ENCODE measurements at regions not wholly inside any gene's neighbourhood (a gene's known extent, or its start where the extent isn't known, plus 50 kb on each side); places are given as distances from the start of the nearest gene placed in this dataset.

DNA sequence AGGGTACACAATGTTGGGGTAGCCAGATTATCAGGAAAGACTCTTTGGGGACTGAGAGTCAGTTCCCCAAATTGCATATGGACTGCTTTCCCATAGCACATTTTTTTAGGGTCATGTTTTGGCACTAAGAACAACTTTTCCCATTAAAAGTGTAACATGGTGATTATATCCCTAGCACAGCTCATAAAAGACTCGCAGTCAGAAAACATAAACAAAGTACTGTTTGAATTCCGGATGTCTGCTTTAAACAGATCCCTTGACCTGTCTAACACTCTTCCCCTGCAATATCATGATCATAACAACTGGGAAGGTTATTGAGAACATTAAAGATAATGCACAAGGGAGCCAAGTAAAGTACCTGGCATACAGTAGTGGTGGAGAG lies 262.2 kb downstream of the ASXL3 start:
- ChIA-PET POLR2A (no interaction called here), CTCF (interaction anchor here (1.0 kb wide), 1 partner anchor 18 kb away, joined by 3 read pairs; no protein-coding TSS in a partner anchor)

DNA sequence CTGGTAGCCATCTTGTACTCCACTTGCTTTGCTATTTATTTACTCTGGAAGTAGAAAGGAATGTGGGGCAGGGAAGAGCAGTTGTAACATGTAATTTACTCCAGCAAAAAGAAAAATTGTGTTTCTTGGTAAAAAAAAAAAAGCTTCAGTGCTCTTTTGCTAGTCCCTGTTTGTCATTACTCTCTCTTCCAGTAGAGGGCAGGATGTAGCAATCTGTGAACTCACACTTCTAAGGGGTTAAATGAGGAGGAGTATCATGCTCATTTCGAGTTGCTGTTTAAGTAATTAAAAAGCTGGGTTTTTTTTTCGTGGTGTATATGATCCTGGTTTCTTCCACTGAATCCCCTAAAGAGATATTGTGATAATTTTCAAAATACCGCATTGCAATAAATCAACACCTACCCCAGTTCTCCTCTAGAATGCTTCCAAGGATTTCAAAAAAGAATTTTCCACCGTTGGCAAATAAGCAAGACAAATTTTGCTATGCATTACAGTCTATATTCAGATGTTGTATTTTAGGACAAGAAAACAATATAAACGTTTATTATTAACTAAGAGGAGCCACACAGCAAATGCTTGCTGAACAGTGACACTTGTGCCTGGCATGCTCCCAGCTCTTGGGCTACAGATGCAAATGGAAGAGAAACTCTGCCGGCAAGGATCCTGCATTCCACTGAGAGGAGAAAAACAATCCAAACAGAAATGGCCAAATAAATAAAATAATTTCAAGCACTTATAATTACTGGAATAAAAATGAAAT lies 261.6 kb downstream of the ASXL3 start:
- Mint-ChIP-seq H3K4me1 (ENCODE audit: low read depth) (no peaks in the 10 kb centered on the region), H3K4me3 (no peak overlapping the region), H3K9me3 (ENCODE audit: insufficient read depth) (peaks cover 10% of the 10 kb centered on the region), H3K27ac (no peak overlapping the region), H3K36me3 (ENCODE audit: low read depth) (no peaks in the 10 kb centered on the region), H3K27me3 (ENCODE audit: low read depth) (no peaks in the 10 kb centered on the region)
- CTCF ChIA-PET: interaction anchor here (1.0 to 1.1 kb wide), 2 partner anchors 11 to 18 kb away, joined by 3 read pairs; no protein-coding TSS in a partner anchor
- no peak for ATAC-seq
- DNase-seq: no peak
- POLR2A ChIA-PET: no interaction called here

More for the DNA sequence above, 262.2 kb downstream of the ASXL3 start:
- H3K9me3 Mint-ChIP-seq (ENCODE audit: insufficient read depth): peaks cover 10% of the 10 kb centered on the region
- H3K27me3 Mint-ChIP-seq (ENCODE audit: low read depth): no peaks in the 10 kb centered on the region
- H3K27ac Mint-ChIP-seq: no peak overlapping the region
- ATAC-seq (no peak), DNase-seq (no peak)
- H3K4me1 Mint-ChIP-seq (ENCODE audit: low read depth): no peaks in the 10 kb centered on the region
- no peaks in the 10 kb centered on the region for H3K36me3 Mint-ChIP-seq (ENCODE audit: low read depth)
- no peak overlapping the region for H3K4me3 Mint-ChIP-seq

DNA sequence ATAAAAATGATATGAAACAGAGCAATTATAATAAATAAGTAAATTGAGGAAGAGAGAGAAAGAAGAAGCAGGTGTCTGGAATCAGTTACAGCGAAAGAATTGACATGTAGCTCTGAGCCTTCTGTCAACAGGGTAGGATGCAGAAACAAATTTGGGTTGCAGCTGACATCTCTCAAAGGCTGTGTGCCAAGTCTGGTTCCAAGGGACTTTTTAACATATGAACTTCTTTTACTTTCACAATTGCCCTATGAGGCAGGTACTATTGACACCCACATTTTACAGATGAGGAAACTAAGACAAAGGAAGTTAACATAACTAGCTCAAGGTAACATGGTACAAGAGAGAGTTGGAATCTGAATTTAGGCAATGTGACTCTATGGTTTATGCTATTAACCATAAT lies 260.0 kb downstream of the ASXL3 start:
- no peak for DNase-seq
- Mint-ChIP-seq H3K27me3 (ENCODE audit: low read depth) (no peaks in the 10 kb centered on the region), H3K36me3 (ENCODE audit: low read depth) (no peaks in the 10 kb centered on the region), H3K9me3 (ENCODE audit: insufficient read depth) (peaks cover 13% of the 10 kb centered on the region), H3K4me1 (ENCODE audit: low read depth) (no peaks in the 10 kb centered on the region), H3K27ac (no peak overlapping the region), H3K4me3 (no peak overlapping the region)
- ATAC-seq: no peak
- CTCF ChIA-PET: interaction anchor here (0.8 kb wide), 1 partner anchor 606 kb away, joined by 3 read pairs; no protein-coding TSS in a partner anchor
- POLR2A ChIA-PET: no interaction called here

DNA sequence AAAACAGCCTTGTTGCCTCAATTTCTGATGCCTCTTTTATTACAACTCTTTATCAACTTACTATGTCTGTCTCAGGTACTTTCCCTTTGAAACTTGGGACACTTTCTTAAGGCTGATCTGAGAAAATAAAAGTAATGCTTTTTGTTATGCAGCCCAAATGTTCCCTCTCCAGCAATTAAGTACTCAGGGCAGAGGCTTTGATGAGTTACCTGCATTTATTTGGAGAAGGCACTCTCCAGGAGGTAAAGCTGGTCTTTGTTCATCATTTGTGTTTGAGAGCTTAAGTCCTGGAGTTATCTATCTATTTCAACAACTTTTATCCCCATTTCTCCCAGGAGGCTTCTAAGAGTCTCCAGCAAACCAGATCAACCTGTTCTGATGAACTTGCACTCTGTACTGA lies 259.2 kb downstream of the ASXL3 start:
- H3K27ac Mint-ChIP-seq: no peak overlapping the region
- peaks cover 13% of the 10 kb centered on the region for H3K9me3 Mint-ChIP-seq (ENCODE audit: insufficient read depth)
- no peak for ATAC-seq
- ChIA-PET POLR2A (no interaction called here), CTCF (no interaction called here)
- DNase-seq: no peak
- no peak overlapping the region for H3K4me3 Mint-ChIP-seq
- H3K4me1 Mint-ChIP-seq (ENCODE audit: low read depth): no peaks in the 10 kb centered on the region
- no peaks in the 10 kb centered on the region for H3K36me3 Mint-ChIP-seq (ENCODE audit: low read depth)
- no peaks in the 10 kb centered on the region for H3K27me3 Mint-ChIP-seq (ENCODE audit: low read depth)

DNA sequence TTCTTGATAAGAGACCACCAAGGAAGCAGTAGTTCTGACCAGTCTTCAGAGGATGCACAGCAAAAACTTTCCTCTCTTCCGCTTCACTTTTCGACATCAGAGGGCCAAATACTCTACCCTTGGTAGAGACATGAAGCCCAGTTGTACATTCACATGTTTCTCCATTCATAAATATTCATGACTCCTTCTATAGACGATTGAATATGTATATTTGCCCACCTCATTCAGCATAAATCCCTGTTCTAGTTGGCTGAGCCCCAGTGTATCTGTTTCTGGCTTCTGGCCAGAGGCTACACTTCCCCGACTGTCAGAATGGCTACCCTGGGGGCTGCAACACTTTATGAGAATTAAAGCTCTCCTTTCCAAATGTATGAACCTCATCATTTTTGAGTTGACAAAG lies 258.5 kb downstream of the ASXL3 start:
- Mint-ChIP-seq H3K4me1 (ENCODE audit: low read depth) (no peaks in the 10 kb centered on the region), H3K36me3 (ENCODE audit: low read depth) (no peaks in the 10 kb centered on the region), H3K27me3 (ENCODE audit: low read depth) (no peaks in the 10 kb centered on the region), H3K9me3 (ENCODE audit: insufficient read depth) (peaks cover 13% of the 10 kb centered on the region), H3K27ac (no peak overlapping the region), H3K4me3 (no peak overlapping the region)
- POLR2A ChIA-PET: no interaction called here
- CTCF ChIA-PET: no interaction called here
- ATAC-seq (no peak), DNase-seq (no peak)

DNA sequence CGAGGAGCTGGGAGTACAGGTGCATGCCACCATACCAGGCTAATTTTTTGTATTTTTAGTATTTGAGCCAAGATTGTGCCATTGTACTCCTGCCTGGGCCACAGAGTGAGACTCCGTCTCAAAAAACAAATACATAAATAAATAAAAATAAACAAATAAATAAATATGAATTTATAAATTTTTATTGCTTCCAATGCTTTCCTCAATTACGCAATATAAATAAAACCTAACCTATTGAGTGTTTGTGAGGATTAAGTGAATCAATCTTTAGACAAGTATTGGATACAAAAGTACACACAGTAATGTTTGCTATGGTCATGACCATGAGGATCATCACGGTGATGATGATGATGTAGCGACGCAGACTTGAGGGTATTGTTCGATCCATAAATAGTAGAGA lies 257.4 kb downstream of the ASXL3 start:
- Mint-ChIP-seq H3K36me3 (ENCODE audit: low read depth) (no peaks in the 10 kb centered on the region), H3K27me3 (ENCODE audit: low read depth) (no peaks in the 10 kb centered on the region), H3K27ac (no peak overlapping the region), H3K4me3 (no peak overlapping the region), H3K9me3 (ENCODE audit: insufficient read depth) (peaks cover 13% of the 10 kb centered on the region), H3K4me1 (ENCODE audit: low read depth) (no peaks in the 10 kb centered on the region)
- DNase-seq (no peak), ATAC-seq (no peak)
- ChIA-PET CTCF (no interaction called here), POLR2A (no interaction called here)

DNA sequence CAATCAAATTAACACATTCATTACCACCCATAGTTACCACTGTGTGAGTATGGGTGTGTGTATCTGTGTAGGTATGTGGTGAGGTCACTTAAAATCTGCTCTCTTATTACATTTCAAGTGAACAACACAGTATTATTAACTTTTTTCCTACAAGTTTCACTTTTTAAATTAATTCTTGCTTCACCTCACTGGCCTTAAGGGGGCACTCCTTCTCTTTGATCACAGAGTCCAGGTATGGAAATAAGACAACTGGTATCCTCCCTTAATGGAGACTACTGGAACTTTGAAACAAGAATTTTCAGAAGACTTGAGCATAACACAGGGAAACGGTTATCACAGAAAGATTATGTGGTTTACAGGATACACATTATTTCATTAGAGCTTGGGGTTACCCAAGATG lies 255.8 kb downstream of the ASXL3 start:
- DNase-seq (no peak), ATAC-seq (no peak)
- Mint-ChIP-seq H3K27me3 (ENCODE audit: low read depth) (no peaks in the 10 kb centered on the region), H3K9me3 (ENCODE audit: insufficient read depth) (peaks cover 13% of the 10 kb centered on the region), H3K4me3 (no peak overlapping the region), H3K27ac (no peak overlapping the region), H3K4me1 (ENCODE audit: low read depth) (no peaks in the 10 kb centered on the region), H3K36me3 (ENCODE audit: low read depth) (no peaks in the 10 kb centered on the region)
- ChIA-PET POLR2A (no interaction called here), CTCF (no interaction called here)

DNA sequence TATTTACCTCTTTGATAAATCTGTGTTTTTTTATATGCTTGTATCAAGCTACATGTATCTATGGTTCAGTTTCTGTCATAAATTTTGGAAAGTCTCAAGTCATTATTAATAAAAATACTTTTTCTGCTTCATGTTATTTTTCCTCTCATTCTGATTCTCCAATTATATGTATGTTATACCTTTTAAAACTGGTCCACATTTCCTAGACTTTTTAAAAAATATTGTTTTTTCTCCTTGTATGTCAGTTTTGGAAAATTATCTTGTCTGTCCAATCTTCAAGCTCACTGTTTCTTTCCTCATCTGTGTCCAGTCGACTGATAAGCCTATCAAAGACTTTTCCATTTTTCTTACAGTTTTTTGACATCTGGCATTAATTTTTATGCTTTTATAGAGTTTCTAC lies 253.4 kb downstream of the ASXL3 start:
- H3K27ac Mint-ChIP-seq: no peak overlapping the region
- no peak overlapping the region for H3K4me3 Mint-ChIP-seq
- no peaks in the 10 kb centered on the region for H3K4me1 Mint-ChIP-seq (ENCODE audit: low read depth)
- H3K36me3 Mint-ChIP-seq (ENCODE audit: low read depth): no peaks in the 10 kb centered on the region
- H3K27me3 Mint-ChIP-seq (ENCODE audit: low read depth): no peaks in the 10 kb centered on the region
- DNase-seq (no peak), ATAC-seq (no peak)
- peaks cover 6% of the 10 kb centered on the region for H3K9me3 Mint-ChIP-seq (ENCODE audit: insufficient read depth)
- ChIA-PET CTCF (no interaction called here), POLR2A (no interaction called here)

DNA sequence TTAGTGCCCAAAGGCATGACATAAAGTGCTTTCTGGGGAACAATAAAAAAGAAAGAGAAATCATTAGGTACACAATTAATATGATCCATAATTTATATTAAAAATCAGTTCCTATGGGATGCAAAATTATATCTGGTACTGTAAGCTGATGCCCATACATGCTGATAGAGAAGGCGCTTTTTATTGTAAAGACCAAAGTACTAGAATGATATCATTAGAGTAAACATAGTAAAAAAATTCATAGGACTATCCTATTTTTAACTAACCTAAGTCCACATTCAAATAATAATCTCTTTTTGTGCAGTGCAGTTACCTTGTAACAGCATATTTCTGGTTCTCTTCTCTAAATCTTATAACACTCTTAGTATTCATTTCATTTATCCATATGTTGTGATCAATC lies 252.2 kb downstream of the ASXL3 start:
- DNase-seq: no peak
- ChIA-PET CTCF (no interaction called here), POLR2A (no interaction called here)
- no peak overlapping the region for H3K4me3 Mint-ChIP-seq
- H3K36me3 Mint-ChIP-seq (ENCODE audit: low read depth): no peaks in the 10 kb centered on the region
- H3K4me1 Mint-ChIP-seq (ENCODE audit: low read depth): no peaks in the 10 kb centered on the region
- H3K27ac Mint-ChIP-seq: no peak overlapping the region
- H3K9me3 Mint-ChIP-seq (ENCODE audit: insufficient read depth): peaks cover 3% of the 10 kb centered on the region
- no peak for ATAC-seq
- H3K27me3 Mint-ChIP-seq (ENCODE audit: low read depth): no peaks in the 10 kb centered on the region

DNA sequence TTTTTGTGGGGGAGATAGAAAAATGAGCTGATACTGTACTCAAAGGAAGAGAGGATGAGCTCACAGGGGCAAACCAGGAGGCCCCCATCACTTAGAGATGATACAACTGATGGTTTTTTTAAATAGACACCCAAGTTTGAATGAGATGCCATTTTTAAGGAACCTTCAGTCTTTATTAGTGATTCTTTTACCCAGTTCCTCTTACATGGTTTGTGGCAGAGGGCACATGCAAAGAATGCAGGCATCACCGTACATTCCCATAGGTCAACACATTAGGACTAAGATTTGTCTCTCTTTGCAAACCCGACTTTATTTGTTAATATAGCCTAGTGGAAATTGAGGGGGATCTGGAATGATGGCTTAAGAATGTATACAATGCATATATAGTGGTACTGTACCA lies 250.9 kb downstream of the ASXL3 start:
- ChIA-PET POLR2A (no interaction called here), CTCF (interaction anchor here (0.7 kb wide), 1 partner anchor 10 kb away, joined by 3 read pairs; no protein-coding TSS in a partner anchor)
- no peak overlapping the region for H3K4me3 Mint-ChIP-seq
- H3K9me3 Mint-ChIP-seq (ENCODE audit: insufficient read depth): peaks cover 1% of the 10 kb centered on the region
- H3K27ac Mint-ChIP-seq: no peak overlapping the region
- ATAC-seq (no peak), DNase-seq (no peak)
- no peaks in the 10 kb centered on the region for H3K27me3 Mint-ChIP-seq (ENCODE audit: low read depth)
- no peaks in the 10 kb centered on the region for H3K36me3 Mint-ChIP-seq (ENCODE audit: low read depth)
- H3K4me1 Mint-ChIP-seq (ENCODE audit: low read depth): no peaks in the 10 kb centered on the region

DNA sequence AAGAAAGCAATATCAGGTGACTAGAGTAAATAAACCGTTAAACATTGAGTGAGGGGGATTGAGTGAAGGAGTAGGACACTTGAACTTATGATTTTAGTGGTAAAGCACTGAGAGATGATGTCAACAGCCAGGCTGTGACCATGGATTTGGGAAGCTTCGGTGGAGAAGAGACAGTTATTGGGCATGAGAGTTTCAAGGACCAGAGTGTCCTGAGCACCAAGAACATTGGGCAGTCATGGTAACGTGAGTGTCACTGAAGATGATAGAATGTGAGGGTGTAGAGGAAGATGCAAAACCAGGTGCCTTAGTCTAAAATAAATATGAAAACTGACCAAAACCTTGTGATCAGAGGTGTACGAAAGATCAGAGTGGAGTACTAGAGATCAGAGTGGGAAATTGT lies 248.1 kb downstream of the ASXL3 start:
- ATAC-seq: no peak
- no peaks in the 10 kb centered on the region for H3K27me3 Mint-ChIP-seq (ENCODE audit: low read depth)
- H3K4me3 Mint-ChIP-seq: no peak overlapping the region
- no peaks in the 10 kb centered on the region for H3K36me3 Mint-ChIP-seq (ENCODE audit: low read depth)
- no peak overlapping the region for H3K27ac Mint-ChIP-seq
- ChIA-PET POLR2A (no interaction called here), CTCF (no interaction called here)
- no peaks in the 10 kb centered on the region for H3K4me1 Mint-ChIP-seq (ENCODE audit: low read depth)
- H3K9me3 Mint-ChIP-seq (ENCODE audit: insufficient read depth): no peaks in the 10 kb centered on the region
- DNase-seq: no peak

DNA sequence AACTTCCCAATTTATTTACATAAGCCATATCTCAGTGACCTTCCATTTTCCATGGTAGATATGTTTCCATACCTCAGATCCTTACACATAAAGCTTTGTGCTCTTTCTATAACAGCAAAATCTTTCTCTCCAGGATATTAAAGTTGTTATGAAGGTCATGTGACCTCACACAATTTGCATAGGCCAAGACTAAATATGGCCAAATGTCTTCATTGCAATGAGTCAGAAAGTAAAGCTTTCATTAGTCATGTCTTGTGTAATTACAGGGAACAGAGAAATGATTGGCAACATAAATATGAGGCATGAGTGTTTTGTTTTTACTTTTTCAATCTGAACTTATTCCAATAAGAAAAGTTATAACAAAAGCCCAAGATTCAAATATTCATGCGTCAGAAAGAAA lies 243.5 kb downstream of the ASXL3 start:
- ChIA-PET CTCF (interaction anchor here (1.1 kb wide), 1 partner anchor 18 kb away, joined by 3 read pairs; no protein-coding TSS in a partner anchor), POLR2A (no interaction called here)
- Mint-ChIP-seq H3K27ac (no peak overlapping the region), H3K27me3 (ENCODE audit: low read depth) (no peaks in the 10 kb centered on the region), H3K9me3 (ENCODE audit: insufficient read depth) (no peaks in the 10 kb centered on the region), H3K4me3 (no peak overlapping the region), H3K4me1 (ENCODE audit: low read depth) (no peaks in the 10 kb centered on the region), H3K36me3 (ENCODE audit: low read depth) (no peaks in the 10 kb centered on the region)
- ATAC-seq (no peak), DNase-seq (no peak)

All from activated CD8-positive, alpha-beta T cell treated with anti-CD3 and anti-CD28 coated beads, Interleukin-2, amount 10 ng/mL, durations not matched to agents 7 days and 5 days (primary cell).